Tibial artery (tissue), 4 donors: ENCODE measurements at regions not wholly inside any gene's neighbourhood (a gene's known extent, or its start where the extent isn't known, plus 50 kb on each side); places are given as distances from the start of the nearest gene placed in this dataset.
A peak's percentile ranks its signal among the peaks of the same experiment; 100 is the strongest.

Source experiments
- DNase-seq, 2 donors: peaks; one replicate each; pipeline ENCODE4 v3.0.0-alpha.2; 2019
- H3K27ac ChIP-seq, 2 donors: fragments of 200-600 bp; sonication (generic) in 1 of 2; 1 replicate in 1 of 2; 2 replicates in 1 of 2; pipeline ENCODE4 v1.5.1; 2018 to 2019; ENCODE audit warnings: mild to moderate bottlenecking in 1 of 2
- H3K27me3 ChIP-seq, 2 donors: fragments of 200-600 bp; sonication (generic) in 1 of 2; one replicate each; pipeline versions ENCODE4 v1.5.1 to v1.6.0; 2016 to 2019
- H3K36me3 ChIP-seq, 3 donors: fragments of 200-600 bp; sonication (generic) in 2 of 3; one replicate each; pipeline ENCODE4 v1.5.1; 2016 to 2019; ENCODE audit warnings: mild to moderate bottlenecking in 2 of 3
- H3K4me1 ChIP-seq, 4 donors: fragments of 200-600 bp; sonication (generic) in 2 of 4; 1 replicate in 3 of 4; 2 replicates in 1 of 4; pipeline ENCODE4 v1.5.1; 2016 to 2019
- H3K4me3 ChIP-seq, 2 donors: fragments of 200-600 bp; sonication (generic) in 1 of 2; 1 replicate in 1 of 2; 2 replicates in 1 of 2; pipeline ENCODE4 v1.5.1; 2018 to 2019; ENCODE audit warnings: mild to moderate bottlenecking in 2 of 2
- H3K9me3 ChIP-seq, 3 donors: fragments of 200-600 bp; sonication (generic) in 1 of 3; one replicate each; pipeline ENCODE4 v1.5.1; 2016 to 2019
- CTCF ChIP-seq, 2 experiments: fragments of 200-600 bp in 1 of 2; fragments of 450-650 bp in 1 of 2; IDR thresholded peaks; one replicate each; pipeline ENCODE4 v1.5.1; 2017 to 2019; ENCODE audit warnings: antibody characterized with exemption in 2 of 2, mild to moderate bottlenecking in 1 of 2, moderate library complexity in 1 of 2
- intact Hi-C: fragments of 100-400 bp; cut with DNase I; formaldehyde crosslinking; loops from one replicate; pipeline ENCODE4 v1.15.0; 2023; ENCODE audit warnings: low total_unique reads

GRCh38 chr10:78542521-78542920 lies 508.9 kb downstream of the RPS24 start:
- peak overlapping the region in 1 of 2 donors; percentile 5 for H3K27ac ChIP-seq
- no peak for TF ChIP-seq CTCF (IDR thresholded peaks at IDR 0.05)
- peaks cover 0 to 50% (median 22%) of the 10 kb centered on the region in 4 donors for H3K4me1 ChIP-seq
- DNase-seq: peak in 1 of 2 donors; percentile 45
- intact Hi-C loops: no loop called here
- no peaks in the 10 kb centered on the region for H3K27me3 ChIP-seq
- no peak overlapping the region for H3K4me3 ChIP-seq
- H3K36me3 ChIP-seq: no peaks in the 10 kb centered on the region
- H3K9me3 ChIP-seq: no peaks in the 10 kb centered on the region

GRCh38 chr10:78543031-78543748 lies 509.5 kb downstream of the RPS24 start:
- Histone ChIP-seq H3K36me3 (no peaks in the 10 kb centered on the region), H3K4me1 (peaks cover 0 to 50% (median 22%) of the 10 kb centered on the region in 4 donors), H3K9me3 (no peaks in the 10 kb centered on the region), H3K27ac (peak overlapping the region; percentile 5 to 49), H3K4me3 (no peak overlapping the region), H3K27me3 (no peaks in the 10 kb centered on the region)
- DNase-seq: peak in 1 of 2 donors; percentile 55
- intact Hi-C loops: no loop called here
- no peak for TF ChIP-seq CTCF (IDR thresholded peaks at IDR 0.05)

GRCh38 chr10:78543749-78544362 lies 510.2 kb downstream of the RPS24 start:
- H3K9me3 ChIP-seq: no peaks in the 10 kb centered on the region
- peaks cover 0 to 50% (median 22%) of the 10 kb centered on the region in 4 donors for H3K4me1 ChIP-seq
- intact Hi-C loops: no loop called here
- peak overlapping the region; percentile 41 to 55 for H3K27ac ChIP-seq
- no peak for TF ChIP-seq CTCF (IDR thresholded peaks at IDR 0.05)
- H3K27me3 ChIP-seq: no peaks in the 10 kb centered on the region
- DNase-seq: peak; percentile 88 to 91
- no peak overlapping the region for H3K4me3 ChIP-seq
- no peaks in the 10 kb centered on the region for H3K36me3 ChIP-seq

GRCh38 chr10:78544423-78545090 lies 510.9 kb downstream of the RPS24 start:
- Histone ChIP-seq H3K27ac (peak overlapping the region; percentile 41 to 55), H3K4me1 (peaks cover 0 to 44% (median 21%) of the 10 kb centered on the region in 4 donors), H3K4me3 (no peak overlapping the region), H3K36me3 (no peaks in the 10 kb centered on the region), H3K9me3 (no peaks in the 10 kb centered on the region), H3K27me3 (no peaks in the 10 kb centered on the region)
- no peak for TF ChIP-seq CTCF (IDR thresholded peaks at IDR 0.05)
- intact Hi-C loops: no loop called here
- peak in 1 of 2 donors; percentile 59 for DNase-seq

GRCh38 chr10:78545756-78546155 lies 512.1 kb downstream of the RPS24 start:
- no peak for TF ChIP-seq CTCF (IDR thresholded peaks at IDR 0.05)
- intact Hi-C loops: no loop called here
- no peaks in the 10 kb centered on the region for H3K36me3 ChIP-seq
- H3K27ac ChIP-seq: no peak overlapping the region
- H3K4me3 ChIP-seq: no peak overlapping the region
- H3K9me3 ChIP-seq: no peaks in the 10 kb centered on the region
- no peak for DNase-seq
- H3K27me3 ChIP-seq: no peaks in the 10 kb centered on the region
- peaks cover 0 to 38% (median 21%) of the 10 kb centered on the region in 4 donors for H3K4me1 ChIP-seq
